Muscle of arm (tissue), 1 donor: ENCODE measurements at regions not wholly inside any gene's neighbourhood (a gene's known extent, or its start where the extent isn't known, plus 50 kb on each side); places are given as distances from the start of the nearest gene placed in this dataset.

Source experiments
- DNase-seq: peaks from one replicate; pipeline ENCODE4 v3.0.0-alpha.2; 2013

DNA sequence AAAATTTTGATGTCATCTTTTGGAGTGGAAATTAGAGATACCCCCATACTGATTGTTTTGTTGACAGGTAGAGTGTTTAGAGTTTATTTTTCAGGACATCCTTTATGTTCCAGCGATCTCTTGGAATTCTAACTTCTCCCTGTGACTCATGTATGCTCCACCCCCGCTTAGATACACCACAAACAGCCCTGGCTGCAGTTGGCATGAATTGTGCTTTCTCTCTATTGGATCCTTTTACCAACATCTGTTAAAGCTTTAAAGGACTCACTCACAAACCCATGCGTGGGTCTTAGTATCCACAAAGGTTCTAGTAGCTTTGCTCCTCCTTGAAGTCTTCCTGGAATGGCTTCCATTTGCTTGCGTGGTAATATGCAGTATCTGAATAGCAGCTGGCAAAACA, 409.5 kb upstream of the POU3F3 start:
- no peak for DNase-seq

DNA sequence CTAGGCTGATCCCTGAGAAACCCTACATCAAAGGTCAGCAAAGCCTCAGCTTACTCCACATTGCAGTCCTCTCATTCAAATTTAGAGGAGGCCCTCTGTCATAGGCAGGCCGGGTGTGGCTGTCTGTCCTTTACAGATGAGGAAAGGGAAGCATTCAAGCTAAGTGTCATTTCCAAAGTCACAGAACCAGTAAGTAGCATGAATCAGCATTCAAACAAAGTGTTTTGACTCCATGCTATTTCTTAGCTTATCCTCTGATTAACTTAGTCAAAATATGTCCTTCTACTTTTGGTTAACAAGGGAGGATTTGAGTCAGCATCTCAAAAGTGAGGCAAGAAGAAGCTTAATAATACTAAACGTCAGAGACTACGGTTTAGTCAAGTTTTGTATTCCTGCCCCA, 409.0 kb upstream of the POU3F3 start:
- DNase-seq, result no peak

DNA sequence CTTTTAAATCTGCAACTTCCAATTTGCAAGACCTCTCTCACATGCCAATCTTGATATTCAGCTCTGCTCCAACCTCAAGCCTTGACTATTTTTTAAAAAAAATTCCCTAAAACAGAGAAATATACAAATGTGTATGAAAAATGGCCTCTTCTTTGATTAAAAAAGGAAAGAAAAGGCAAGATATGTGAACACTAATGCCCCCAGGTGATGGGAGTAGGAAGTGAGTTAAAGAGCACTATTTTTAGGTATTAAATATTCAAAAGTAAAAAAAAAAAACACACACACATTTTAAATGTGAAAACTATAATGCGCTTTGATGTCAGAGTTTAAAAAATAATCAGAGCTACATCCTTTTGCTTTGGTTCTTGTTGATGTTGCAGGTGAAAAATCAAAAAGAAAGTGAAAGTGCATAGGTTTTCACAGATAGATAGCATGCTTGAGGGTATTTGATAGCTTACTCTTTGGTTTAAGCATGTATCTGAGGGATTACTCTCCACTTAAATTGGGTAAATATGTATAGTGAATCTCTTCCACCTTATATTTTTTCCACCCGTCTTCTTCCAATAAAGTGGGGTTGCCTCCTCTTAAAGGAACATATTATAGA, 406.0 kb upstream of the POU3F3 start:
- DNase-seq, result no peak

DNA sequence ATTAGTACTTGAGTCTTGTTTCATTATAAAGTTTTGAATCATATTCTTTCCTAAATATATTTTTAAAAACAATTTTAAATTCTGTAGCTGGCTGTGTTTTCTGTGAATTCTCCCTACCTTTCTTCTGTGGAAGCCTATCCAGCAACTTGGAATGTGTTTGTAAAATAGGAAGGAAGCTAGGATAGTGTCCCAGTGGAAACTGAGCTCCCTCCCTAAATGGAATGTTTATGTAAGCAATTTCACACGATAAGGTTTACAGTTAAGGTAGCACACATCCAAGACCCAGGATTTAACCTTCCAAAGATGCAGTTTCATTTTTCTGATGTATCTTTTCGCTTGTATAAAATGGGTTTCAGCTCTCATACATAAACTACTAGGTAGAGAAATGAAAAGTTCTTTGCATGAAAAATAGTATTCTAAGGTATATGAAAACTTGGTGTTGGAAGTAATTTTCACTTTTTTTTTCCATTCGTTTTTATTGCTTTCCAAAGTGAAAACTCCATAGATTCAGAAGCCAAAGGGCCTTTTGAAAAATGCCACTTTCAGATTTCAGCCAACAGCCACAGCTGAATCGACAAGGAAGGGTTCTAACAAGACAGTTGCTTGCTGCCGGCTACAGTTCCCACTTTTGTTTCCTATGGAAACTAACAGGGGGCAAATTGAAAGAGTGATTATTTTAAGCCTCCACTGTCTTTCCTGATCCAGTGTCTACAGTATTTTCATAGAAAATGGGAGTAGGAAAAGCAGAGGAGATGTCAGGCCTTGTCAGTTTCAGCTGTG, 405.1 kb upstream of the POU3F3 start:
- no peak for DNase-seq

DNA sequence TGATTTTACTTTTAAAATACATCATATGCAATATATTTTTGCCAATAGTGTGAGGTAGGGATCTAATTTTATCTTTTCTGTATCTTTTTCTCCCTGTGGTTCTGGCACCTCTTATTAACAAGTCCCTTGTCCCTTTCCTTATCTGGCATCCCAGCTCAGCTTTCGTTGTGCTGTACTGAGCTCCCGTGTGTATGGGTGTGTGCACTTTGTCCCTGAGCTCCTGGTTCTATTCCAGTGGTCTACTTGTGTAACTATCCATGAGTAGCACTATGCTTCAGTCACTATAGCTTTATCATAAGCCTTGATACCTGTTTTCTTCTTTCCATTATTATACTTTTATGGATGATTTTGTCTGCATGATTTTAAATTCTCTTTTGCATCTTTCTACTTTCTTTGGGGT, 401.4 kb upstream of the POU3F3 start:
- no peak for DNase-seq

DNA sequence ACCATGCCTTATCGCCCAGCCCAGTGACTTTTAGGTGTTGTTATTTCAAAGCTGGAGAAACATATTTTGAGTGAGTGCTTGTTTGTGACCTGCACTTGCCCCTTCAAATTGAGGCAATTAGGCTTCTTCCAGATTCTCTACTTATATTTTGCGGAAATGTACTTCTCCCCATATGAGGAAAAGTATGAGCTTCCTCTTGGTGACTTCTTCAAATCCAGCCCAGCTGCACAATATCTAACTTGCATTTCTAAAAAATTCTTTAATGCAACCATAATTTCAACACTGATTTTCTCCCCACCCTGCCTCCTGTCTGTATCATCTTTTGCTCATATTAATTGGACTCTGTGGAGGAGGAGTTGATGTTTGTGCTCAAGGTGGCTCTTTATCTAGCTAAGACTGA, 391.2 kb upstream of the POU3F3 start:
- no peak for DNase-seq

DNA sequence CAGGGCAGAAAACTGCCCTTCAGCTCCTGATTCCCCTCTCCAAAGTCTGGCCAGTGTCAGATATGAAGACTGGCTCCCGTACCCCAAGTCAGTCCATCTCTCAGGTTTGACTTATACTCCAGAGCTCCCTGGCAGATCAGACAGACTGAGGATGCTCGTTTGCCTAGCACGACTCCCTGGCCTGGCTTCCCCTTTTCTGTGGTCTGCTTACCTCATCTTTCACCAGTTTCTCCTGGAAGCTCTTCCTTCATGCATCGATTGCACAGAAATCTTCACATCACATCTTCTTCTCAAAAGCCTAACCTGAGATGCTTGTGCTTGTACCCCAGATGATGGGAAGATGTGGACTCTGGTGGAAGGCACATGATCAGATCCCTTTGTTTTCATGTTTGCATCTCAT, 387.9 kb upstream of the POU3F3 start:
- DNase-seq, result no peak

DNA sequence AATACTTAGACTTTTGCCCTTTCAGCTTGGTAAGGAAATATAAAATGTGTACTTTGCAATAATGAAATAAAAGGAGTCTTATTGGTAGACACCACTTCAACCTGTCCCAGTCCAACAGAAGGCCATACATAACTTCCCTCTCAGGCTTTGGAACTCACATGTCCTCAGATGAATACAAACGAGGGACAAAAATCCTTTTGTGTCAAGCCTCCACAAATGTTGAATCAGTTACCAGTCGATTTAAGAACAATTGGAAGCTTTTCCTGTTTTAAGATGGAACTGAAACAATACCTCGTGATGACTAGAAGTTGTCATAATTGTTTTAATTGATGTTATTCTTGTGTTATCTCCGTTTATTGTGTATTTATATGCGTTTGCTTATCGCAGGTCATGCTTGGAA, 385.1 kb upstream of the POU3F3 start:
- DNase-seq, result no peak

DNA sequence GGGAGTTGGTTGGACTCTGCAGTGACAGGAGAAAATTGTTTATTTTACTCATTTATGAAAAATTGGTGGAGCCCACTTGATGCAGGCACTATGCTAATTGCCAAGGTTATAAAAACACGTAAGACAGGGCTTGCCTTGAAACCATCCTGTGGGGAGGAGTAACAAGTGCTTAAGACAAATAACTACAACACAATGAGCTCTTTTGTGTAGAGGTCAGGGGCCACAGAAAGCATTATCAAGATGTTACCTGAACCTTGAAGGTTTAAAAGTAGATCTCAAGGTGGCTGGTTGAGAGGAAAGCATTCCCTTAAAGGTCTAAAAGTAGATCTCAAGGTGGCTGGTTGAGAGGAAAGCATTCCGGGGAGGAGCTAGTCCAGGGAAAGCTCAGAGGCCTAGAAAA, 381.8 kb upstream of the POU3F3 start:
- no peak for DNase-seq

DNA sequence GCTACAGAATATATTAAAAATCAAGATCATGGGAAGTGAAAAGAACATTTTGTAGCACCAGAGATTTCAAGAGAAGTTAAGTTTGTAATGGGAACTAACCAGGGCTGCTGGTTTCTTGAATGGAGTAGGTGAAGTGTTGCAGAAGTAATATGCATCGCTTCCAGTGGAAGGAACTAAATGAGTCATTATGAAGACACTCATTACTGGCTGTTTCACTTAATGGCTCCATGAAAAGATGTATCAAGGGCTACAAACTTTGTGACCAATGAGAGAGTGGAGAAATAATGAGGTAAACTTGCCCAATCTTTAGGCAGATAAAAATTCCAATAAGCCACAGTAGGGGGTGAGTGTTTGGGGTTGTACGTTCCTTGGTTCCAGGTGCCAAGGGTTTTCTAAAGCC, 380.4 kb upstream of the POU3F3 start:
- DNase-seq, result no peak

DNA sequence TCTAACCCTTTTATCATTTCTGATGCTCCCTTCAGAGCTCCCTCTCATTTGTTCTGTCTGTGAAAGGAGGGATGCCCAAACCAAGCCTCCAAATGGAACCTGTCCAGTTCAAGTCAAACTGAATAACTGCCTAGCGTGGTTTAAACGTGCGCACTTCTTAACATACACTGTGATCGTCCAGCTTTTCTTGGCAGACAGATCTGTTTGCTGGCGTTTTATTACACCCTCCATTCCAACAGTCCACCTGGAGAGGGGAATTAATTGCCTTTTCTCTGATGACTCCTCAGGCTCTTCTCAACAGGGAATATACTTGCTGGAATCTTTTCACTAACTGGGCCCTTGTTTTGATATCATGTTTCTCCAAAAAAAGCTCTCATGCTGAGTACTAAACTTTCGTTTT, 379.2 kb upstream of the POU3F3 start:
- DNase-seq, result no peak

DNA sequence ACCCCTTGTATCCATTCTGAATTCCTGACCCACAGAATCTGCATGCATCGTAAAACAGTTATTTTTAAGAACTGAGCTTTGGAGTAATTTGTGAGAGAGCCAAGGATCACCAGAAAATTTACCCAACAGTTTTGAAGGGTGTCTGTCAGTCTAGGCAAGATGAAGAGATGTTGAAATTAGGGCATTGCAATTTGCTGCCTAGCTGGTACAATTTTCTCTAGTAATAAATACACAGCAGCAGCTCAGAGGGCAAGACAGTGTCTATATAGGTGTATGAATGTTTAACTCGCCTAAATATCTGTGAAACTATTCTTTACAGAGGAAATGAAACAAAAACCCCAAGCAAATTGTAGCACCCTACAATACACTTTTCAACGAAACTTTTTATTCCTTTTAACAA, 377.8 kb upstream of the POU3F3 start:
- no peak for DNase-seq

DNA sequence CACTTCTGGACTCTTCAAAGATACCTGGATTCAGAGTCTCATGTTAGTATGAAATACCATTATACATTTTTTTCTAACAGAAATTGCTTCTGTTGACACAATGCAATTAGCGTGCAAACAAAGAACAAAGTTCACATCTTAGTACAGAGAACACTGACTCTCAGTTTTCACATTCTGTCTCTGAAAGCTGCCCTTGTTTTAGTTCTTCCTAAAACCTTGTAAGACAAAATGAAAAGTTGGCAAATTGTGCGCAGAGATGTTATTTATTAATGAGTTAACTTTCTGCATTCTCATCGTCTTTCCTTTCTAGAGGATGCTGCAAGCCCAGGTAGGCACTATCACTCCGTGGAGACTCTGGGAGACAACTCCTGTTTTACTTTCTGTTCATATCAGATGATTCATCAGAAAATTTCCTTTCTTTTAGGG, 377.3 kb upstream of the POU3F3 start:
- DNase-seq, result no peak

DNA sequence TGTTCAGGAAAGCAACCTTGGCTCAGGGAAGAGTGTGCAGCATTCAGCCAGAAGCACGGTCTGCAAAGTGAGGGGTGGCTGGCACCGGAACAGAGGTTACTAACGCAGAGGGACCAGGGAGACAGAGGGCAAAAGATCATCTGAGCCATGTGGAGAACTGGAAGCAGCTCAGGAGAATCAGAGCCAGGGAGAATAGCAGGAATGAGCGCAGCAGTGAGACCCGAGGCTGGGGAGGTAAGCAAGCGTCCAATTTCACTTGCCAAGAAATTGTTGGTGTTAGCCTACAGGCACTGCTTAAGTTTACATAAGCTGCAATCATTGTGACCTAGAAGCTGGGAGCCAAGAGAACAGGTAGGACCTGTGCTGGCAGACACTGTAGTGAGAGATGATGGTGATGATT, 372.6 kb upstream of the POU3F3 start:
- DNase-seq, result no peak

DNA sequence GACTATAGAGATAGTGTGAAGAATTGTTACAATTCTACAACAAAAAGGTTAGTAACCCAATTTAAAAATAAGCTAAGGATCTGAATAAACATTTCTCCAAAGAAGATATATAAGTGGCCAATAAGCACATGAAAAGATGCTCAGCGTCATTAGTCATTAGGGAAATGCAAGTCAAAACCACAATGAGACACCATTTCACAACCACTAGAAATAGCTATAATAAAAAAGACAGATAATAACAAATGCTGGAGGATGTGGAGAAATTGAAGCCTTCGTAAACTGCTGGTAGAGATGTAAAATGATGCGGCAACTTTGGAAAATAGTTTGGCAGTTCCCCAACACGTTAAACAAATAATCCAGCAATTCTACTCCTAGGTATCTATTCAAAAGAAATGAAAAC, 366.5 kb upstream of the POU3F3 start:
- no peak for DNase-seq

DNA sequence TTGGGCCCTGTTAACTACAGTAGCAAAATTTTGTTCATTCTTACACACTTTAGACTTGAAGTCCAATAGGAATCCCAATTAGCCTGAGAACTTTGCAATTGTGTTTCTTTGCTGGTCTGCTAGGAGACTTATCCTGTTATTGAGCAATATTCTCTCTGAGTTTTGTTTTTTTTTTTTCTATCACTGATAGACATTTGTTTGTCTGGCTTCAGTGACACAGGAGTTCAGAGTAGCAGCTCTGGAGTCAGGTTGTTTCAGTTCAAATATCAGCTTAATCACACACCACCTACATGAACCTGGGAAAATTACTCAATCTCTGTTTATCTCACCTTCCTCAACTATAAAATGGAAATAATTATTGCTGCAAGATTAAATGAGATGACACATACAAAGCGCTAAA, 360.2 kb upstream of the POU3F3 start:
- DNase-seq, result no peak

DNA sequence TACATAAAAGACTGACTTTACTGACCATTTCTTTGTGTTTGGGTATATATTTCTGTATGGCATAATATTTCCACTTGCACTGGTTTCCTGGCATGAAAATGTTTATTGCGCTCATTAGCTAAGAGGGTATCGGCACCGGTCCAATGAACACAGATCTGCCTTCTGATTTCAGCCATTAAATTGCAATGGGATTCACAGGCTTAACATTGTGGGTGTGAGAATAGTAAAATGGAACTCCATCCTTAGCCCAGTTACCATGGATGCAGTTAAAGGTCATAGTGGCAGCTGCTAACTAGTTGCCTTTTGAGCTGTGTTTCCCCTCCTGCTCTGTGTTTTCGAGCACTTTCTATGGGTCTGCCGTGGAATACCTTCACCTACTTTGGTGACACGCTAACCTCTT, 352.6 kb upstream of the POU3F3 start:
- no peak for DNase-seq

DNA sequence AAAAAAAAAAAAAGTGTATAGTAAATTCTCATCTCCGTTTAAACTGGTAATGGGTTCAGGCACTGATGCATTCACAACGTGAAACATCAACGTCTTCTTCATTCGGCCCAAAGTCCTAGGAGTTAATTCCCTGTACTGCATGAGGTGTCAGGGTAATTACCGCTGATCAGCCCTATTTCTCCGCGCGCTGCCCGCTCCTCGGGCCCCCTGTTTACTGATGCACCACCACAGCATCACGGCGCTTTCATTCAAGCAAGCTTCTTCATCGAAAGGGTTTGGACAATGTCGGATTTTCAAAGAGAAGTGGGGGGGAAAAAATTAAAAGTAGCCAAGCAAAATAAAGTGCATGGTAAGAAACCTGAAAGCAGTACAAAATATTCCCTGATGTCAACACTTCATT, 352.0 kb upstream of the POU3F3 start:
- DNase-seq, result no peak

DNA sequence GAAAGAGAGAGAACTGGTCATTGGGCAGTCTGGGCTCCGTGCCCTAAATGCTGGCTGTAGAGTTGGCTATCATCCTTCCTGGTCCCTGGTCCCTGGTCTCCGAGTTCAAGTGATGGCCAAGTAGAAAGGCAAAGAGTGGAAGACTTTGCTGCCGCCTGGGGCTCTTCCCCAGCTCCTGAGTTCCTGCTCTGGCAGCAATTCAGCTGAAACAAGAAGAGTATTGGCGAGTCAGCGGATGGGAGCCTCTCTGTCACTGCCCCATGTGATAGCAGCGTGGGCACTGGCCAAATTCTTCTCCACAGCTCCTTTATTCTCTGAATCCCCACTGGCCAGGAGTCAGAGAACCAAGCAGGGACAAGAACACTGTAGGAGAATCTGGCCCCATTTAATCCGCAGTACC, 351.0 kb upstream of the POU3F3 start:
- no peak for DNase-seq

DNA sequence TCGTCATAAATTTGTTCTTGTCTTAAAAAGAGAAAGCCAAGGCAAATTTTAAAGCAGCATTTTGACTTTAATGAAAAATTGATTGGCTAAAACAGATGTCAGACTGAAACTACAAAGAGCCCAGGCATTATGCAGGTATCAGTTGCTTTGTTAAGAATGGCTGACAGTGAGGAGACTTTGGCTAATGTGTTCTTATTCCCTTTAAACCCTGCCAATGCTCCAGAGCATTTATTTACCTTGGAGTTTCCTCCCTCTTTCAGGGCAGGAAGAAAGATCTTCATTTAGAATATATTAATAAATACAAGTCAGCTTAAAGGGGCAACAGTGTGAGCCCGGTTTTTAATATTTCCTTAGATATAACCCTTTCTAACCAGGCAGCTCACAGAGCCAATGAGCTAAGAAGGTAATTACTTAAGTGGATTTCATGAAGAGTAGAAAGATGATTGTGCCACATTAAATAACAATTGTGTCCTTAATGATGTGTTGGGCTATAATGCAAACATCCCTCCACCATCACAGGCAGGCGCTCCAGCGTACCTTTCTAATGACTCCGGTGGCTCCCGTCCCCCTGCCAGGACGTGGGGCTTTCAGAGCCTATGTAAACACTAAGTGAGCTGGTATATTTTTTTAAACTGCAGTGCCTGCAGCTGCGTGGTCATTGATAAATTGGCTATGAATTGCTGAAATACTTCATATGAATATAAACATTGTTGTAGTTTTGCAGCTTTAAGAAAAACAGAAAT, 349.4 kb upstream of the POU3F3 start:
- no peak for DNase-seq

DNA sequence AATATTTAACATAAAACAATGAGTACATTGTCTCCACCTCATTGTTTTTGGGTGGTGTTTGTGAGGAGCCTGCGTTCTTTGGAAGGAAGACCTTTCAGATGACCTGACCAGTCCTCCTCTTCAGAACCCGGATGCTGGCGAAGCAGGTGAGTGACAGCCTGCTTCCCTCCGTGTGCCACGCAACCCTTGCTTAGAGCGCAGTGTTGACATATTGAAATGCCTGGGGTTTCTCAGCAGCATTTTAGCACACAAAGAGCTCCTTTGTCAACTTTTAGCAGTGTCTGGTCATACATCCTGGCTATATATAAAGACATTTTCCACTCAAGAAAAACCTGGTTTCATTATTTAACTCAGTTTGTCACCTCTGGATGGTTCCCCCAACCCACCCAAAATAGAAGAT, 335.7 kb upstream of the POU3F3 start:
- DNase-seq, result no peak

DNA sequence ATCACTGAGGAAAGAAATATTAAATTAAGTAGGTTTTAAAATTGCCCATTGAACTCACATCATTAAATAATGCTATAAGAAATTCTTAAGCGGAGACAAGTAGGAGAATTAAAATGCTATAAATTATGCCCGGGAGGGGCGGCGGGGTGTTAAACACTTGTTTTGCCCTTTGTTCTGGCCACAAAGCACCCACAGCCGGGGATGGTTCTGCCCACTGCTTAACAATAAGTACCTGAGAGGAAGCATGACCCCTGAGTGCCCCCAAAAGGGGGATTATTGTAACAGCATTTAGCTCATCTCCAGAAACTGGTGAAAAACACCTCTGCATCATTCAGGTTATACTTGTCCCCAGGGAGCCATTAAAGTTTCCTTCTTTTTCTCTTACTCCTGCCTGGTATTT, 332.7 kb upstream of the POU3F3 start:
- DNase-seq, result no peak

DNA sequence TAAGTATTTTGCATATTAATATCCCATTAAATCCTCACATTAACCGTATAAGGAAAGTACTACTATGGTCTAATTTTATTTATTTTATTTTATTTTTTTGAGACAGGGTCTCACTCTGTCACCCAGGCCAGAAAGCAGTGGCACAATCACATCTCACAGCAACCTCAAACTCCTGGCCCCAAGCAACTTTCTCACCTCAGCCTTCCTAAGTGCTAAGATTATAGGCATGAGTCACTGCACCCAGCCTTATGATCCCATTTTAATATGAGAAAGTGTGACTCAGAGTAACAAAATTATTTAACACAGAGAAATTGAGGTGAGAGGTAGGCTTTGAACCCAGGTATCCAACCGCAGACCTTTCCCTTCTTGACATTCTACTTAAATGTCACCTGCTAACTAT, 330.0 kb upstream of the POU3F3 start:
- no peak for DNase-seq
